ENCODE measurements at regions not wholly inside any gene's neighbourhood (a gene's known extent, or its start where the extent isn't known, plus 50 kb on each side); places are given as distances from the start of the nearest gene placed in this dataset.

- Mint-ChIP-seq H3K9me3 (ENCODE audit: low read depth) (no peaks in the 10 kb centered on the region), H3K27me3 (peaks cover 88% of the 10 kb centered on the region), H3K27ac (no peak overlapping the region), H3K4me3 (ENCODE audit: low read depth) (peak overlapping the region; percentile 53), H3K36me3 (ENCODE audit: insufficient read depth) (no peaks in the 10 kb centered on the region), H3K4me1 (ENCODE audit: low read depth) (peaks cover 3% of the 10 kb centered on the region)
- DNase-seq (ENCODE audit: low spot score, unreplicated experiment): no peak
- TF ChIP-seq CTCF (IDR thresholded peaks at IDR 0.05; ENCODE audit: unreplicated experiment): no peak
Observed at GRCh38 chr12:113591480-113591974, 119.9 kb upstream of the LHX5 start.

GRCh38 chr12:113589437-113589836 is 117.8 kb upstream of the LHX5 start:
- Mint-ChIP-seq H3K4me1 (ENCODE audit: low read depth) (peaks cover 3% of the 10 kb centered on the region), H3K9me3 (ENCODE audit: low read depth) (no peaks in the 10 kb centered on the region), H3K27ac (no peak overlapping the region), H3K4me3 (ENCODE audit: low read depth) (no peak overlapping the region), H3K36me3 (ENCODE audit: insufficient read depth) (no peaks in the 10 kb centered on the region), H3K27me3 (peaks cover 89% of the 10 kb centered on the region)
- no peak for DNase-seq (ENCODE audit: low spot score, unreplicated experiment)
- no peak for TF ChIP-seq CTCF (IDR thresholded peaks at IDR 0.05; ENCODE audit: unreplicated experiment)

GRCh38 chr12:113587720-113588119 is 116.0 kb upstream of the LHX5 start:
- Mint-ChIP-seq H3K27me3 (peaks cover 88% of the 10 kb centered on the region), H3K4me3 (ENCODE audit: low read depth) (no peak overlapping the region), H3K36me3 (ENCODE audit: insufficient read depth) (no peaks in the 10 kb centered on the region), H3K27ac (no peak overlapping the region), H3K4me1 (ENCODE audit: low read depth) (peaks cover 3% of the 10 kb centered on the region), H3K9me3 (ENCODE audit: low read depth) (no peaks in the 10 kb centered on the region)
- DNase-seq (ENCODE audit: low spot score, unreplicated experiment): no peak
- TF ChIP-seq CTCF (IDR thresholded peaks at IDR 0.05; ENCODE audit: unreplicated experiment): no peak

GRCh38 chr12:113586461-113586860 is 114.8 kb upstream of the LHX5 start:
- Mint-ChIP-seq H3K27ac (no peak overlapping the region), H3K4me1 (ENCODE audit: low read depth) (peaks cover 2% of the 10 kb centered on the region), H3K9me3 (ENCODE audit: low read depth) (no peaks in the 10 kb centered on the region)

GRCh38 chr12:113582521-113583218 is 111.0 kb upstream of the LHX5 start:
- H3K9me3 Mint-ChIP-seq (ENCODE audit: low read depth): peaks cover 6% of the 10 kb centered on the region
- no peak for TF ChIP-seq CTCF (IDR thresholded peaks at IDR 0.05; ENCODE audit: unreplicated experiment)
- no peak overlapping the region for H3K4me3 Mint-ChIP-seq (ENCODE audit: low read depth)
- peaks cover 2% of the 10 kb centered on the region for H3K36me3 Mint-ChIP-seq (ENCODE audit: insufficient read depth)
- H3K27ac Mint-ChIP-seq: no peak overlapping the region
- no peak for DNase-seq (ENCODE audit: low spot score, unreplicated experiment)
- no peaks in the 10 kb centered on the region for H3K4me1 Mint-ChIP-seq (ENCODE audit: low read depth)
- H3K27me3 Mint-ChIP-seq: peaks cover 74% of the 10 kb centered on the region

More at GRCh38 chr12:113586461-113586860, 114.8 kb upstream of the LHX5 start:
- Mint-ChIP-seq H3K27me3 (peaks cover 86% of the 10 kb centered on the region), H3K4me3 (ENCODE audit: low read depth) (no peak overlapping the region), H3K36me3 (ENCODE audit: insufficient read depth) (no peaks in the 10 kb centered on the region)
- no peak for DNase-seq (ENCODE audit: low spot score, unreplicated experiment)
- no peak for TF ChIP-seq CTCF (IDR thresholded peaks at IDR 0.05; ENCODE audit: unreplicated experiment)
